HCT116 (cell line): ENCODE measurements at regions not wholly inside any gene's neighbourhood (a gene's known extent, or its start where the extent isn't known, plus 50 kb on each side); places are given as distances from the start of the nearest gene placed in this dataset.

Experiments used
- EGR1 ChIP-seq: IDR thresholded peaks from 2 replicates; pipeline ENCODE4 v1.6.1; 2012; ENCODE audit warnings: low read depth
- EZH2 ChIP-seq: fragments of 200-600 bp; sonication (generic); IDR thresholded peaks from 2 replicates; pipeline ENCODE4 v1.6.1; 2017; ENCODE audit warnings: antibody characterized with exemption, mixed run types
- POLR2A ChIP-seq: IDR thresholded peaks from 2 replicates; pipeline ENCODE4 v1.7.0; 2011; ENCODE audit warnings: borderline replicate concordance; ENCODE audit not compliant: insufficient read depth, insufficient read length; ENCODE audit errors: extremely low read depth
- SRF ChIP-seq: IDR thresholded peaks from 2 replicates; pipeline ENCODE4 v1.6.1; 2012; ENCODE audit warnings: low read depth
- TF ChIP-seq, protein P1 (sequence below), 3 experiments: fragments of 200-600 bp in 1 of 3; sonication (generic) in 1 of 3; IDR thresholded peaks in 2 of 3; conservative IDR thresholded peaks in 1 of 3; 2 replicates each; pipeline ENCODE4 v1.5.1; 2012 to 2017; ENCODE audit warnings: low read depth in 2 of 3, low read length in 2 of 3, antibody characterized with exemption in 1 of 3, borderline replicate concordance in 1 of 3, control low read depth in 1 of 3, mild to moderate bottlenecking in 1 of 3, mixed read lengths in 1 of 3, mixed run types in 1 of 3, moderate library complexity in 1 of 3; ENCODE audit not compliant: insufficient read depth in 1 of 3
- TF ChIP-seq, protein P2 (sequence below): IDR thresholded peaks from 2 replicates; pipeline ENCODE4 v1.6.1; 2011; ENCODE audit warnings: mild to moderate bottlenecking, low read length, moderate library complexity; ENCODE audit not compliant: insufficient replicate concordance; ENCODE audit errors: extremely low read depth

DNA sequence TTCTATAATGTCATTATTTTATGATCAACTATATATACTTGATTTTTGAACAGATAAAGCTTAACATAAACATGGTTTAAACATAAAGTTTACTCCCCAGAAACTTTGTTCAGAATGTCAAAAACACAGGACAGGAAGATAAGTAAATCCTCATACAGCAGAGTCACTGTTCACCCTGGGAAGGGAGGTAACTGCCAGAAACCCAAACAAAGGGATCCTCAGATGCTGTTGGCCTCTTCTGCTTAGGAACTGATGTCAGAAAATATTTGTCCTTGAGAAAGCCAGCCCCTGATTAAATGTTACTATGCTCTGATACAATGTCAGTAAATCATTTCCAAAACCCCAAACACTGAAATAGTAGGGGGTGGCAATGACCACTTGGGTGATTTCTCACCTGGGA, 185.3 kb downstream of the TJP1 start:
- TF ChIP-seq, protein P1, sequence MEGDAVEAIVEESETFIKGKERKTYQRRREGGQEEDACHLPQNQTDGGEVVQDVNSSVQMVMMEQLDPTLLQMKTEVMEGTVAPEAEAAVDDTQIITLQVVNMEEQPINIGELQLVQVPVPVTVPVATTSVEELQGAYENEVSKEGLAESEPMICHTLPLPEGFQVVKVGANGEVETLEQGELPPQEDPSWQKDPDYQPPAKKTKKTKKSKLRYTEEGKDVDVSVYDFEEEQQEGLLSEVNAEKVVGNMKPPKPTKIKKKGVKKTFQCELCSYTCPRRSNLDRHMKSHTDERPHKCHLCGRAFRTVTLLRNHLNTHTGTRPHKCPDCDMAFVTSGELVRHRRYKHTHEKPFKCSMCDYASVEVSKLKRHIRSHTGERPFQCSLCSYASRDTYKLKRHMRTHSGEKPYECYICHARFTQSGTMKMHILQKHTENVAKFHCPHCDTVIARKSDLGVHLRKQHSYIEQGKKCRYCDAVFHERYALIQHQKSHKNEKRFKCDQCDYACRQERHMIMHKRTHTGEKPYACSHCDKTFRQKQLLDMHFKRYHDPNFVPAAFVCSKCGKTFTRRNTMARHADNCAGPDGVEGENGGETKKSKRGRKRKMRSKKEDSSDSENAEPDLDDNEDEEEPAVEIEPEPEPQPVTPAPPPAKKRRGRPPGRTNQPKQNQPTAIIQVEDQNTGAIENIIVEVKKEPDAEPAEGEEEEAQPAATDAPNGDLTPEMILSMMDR (IDR thresholded peaks at IDR 0.05 in 2 of 3, conservative IDR thresholded peaks at IDR 0.05 in 1 of 3; ENCODE audit: borderline replicate concordance in 1 of 3, insufficient read depth in 1 of 3, low read depth in 2 of 3, low read length in 2 of 3): no peak
- TF ChIP-seq POLR2A (no peak), SRF (no peak), EGR1 (no peak), EZH2 (no peak)
- TF ChIP-seq, protein P2, sequence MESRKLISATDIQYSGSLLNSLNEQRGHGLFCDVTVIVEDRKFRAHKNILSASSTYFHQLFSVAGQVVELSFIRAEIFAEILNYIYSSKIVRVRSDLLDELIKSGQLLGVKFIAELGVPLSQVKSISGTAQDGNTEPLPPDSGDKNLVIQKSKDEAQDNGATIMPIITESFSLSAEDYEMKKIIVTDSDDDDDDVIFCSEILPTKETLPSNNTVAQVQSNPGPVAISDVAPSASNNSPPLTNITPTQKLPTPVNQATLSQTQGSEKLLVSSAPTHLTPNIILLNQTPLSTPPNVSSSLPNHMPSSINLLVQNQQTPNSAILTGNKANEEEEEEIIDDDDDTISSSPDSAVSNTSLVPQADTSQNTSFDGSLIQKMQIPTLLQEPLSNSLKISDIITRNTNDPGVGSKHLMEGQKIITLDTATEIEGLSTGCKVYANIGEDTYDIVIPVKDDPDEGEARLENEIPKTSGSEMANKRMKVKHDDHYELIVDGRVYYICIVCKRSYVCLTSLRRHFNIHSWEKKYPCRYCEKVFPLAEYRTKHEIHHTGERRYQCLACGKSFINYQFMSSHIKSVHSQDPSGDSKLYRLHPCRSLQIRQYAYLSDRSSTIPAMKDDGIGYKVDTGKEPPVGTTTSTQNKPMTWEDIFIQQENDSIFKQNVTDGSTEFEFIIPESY: no peak
